Adipocyte (in vitro differentiated cells): ENCODE measurements at regions not wholly inside any gene's neighbourhood (a gene's known extent, or its start where the extent isn't known, plus 50 kb on each side); places are given as distances from the start of the nearest gene placed in this dataset.

Source experiments
- DNase-seq: peaks from one replicate; pipeline ENCODE4 v3.0.0-alpha.2; 2015; ENCODE audit warnings: low read depth
- H3K27me3 ChIP-seq: replicated peaks from 2 replicates; pipeline ENCODE4 v1.7.0; 2013; ENCODE audit warnings: mild to moderate bottlenecking, low read length, moderate library complexity; ENCODE audit not compliant: control insufficient read depth, insufficient read depth
- H3K36me3 ChIP-seq: 2 replicates; pipeline ENCODE4 v1.7.0; 2013; ENCODE audit warnings: low read length, mild to moderate bottlenecking, moderate library complexity; ENCODE audit not compliant: control insufficient read depth, insufficient read depth, severe bottlenecking
- H3K4me1 ChIP-seq: 2 replicates; pipeline ENCODE4 v1.7.0; 2013; ENCODE audit warnings: mild to moderate bottlenecking, low read length, moderate library complexity; ENCODE audit not compliant: control insufficient read depth, insufficient read depth
- H3K4me3 ChIP-seq: 2 replicates; pipeline ENCODE4 v1.7.0; 2013; ENCODE audit warnings: mild to moderate bottlenecking, low read length, moderate library complexity
- H3K9ac ChIP-seq: 2 replicates; pipeline ENCODE4 v1.7.0; 2013; ENCODE audit warnings: mild to moderate bottlenecking, low read length, moderate library complexity
- H3K9me3 ChIP-seq: 2 replicates; pipeline ENCODE4 v1.7.0; 2013; ENCODE audit warnings: mild to moderate bottlenecking, low read length, moderate library complexity; ENCODE audit not compliant: control insufficient read depth

- no peak for DNase-seq
- Histone ChIP-seq H3K4me3 (no peak overlapping the region), H3K4me1 (no peaks in the 10 kb centered on the region), H3K27me3 (no peaks in the 10 kb centered on the region), H3K9ac (no peak overlapping the region), H3K36me3 (no peaks in the 10 kb centered on the region), H3K9me3 (no peaks in the 10 kb centered on the region)
Observed at GRCh38 chr4:100799761-100800539, 282.1 kb upstream of the EMCN start.

- Histone ChIP-seq H3K4me1 (no peaks in the 10 kb centered on the region), H3K36me3 (no peaks in the 10 kb centered on the region), H3K27me3 (no peaks in the 10 kb centered on the region), H3K9me3 (no peaks in the 10 kb centered on the region), H3K9ac (no peak overlapping the region), H3K4me3 (no peak overlapping the region)
- DNase-seq, result no peak
Observed at GRCh38 chr4:100797791-100798190, 280.0 kb upstream of the EMCN start.

GRCh38 chr4:100797356-100797755 lies 279.5 kb upstream of the EMCN start:
- H3K27me3 ChIP-seq, result no peaks in the 10 kb centered on the region

GRCh38 chr4:100796332-100796731 lies 278.5 kb upstream of the EMCN start:
- no peaks in the 10 kb centered on the region for H3K27me3 ChIP-seq
- H3K9ac ChIP-seq, result no peak overlapping the region
- H3K36me3 ChIP-seq, result no peaks in the 10 kb centered on the region
- H3K4me1 ChIP-seq, result no peaks in the 10 kb centered on the region
- no peak overlapping the region for H3K4me3 ChIP-seq
- DNase-seq, result no peak
- H3K9me3 ChIP-seq, result no peaks in the 10 kb centered on the region

More at GRCh38 chr4:100797356-100797755, 279.5 kb upstream of the EMCN start:
- no peaks in the 10 kb centered on the region for H3K9me3 ChIP-seq
- no peaks in the 10 kb centered on the region for H3K36me3 ChIP-seq
- no peaks in the 10 kb centered on the region for H3K4me1 ChIP-seq
- no peak for DNase-seq
- no peak overlapping the region for H3K4me3 ChIP-seq
- H3K9ac ChIP-seq, result no peak overlapping the region

DNA sequence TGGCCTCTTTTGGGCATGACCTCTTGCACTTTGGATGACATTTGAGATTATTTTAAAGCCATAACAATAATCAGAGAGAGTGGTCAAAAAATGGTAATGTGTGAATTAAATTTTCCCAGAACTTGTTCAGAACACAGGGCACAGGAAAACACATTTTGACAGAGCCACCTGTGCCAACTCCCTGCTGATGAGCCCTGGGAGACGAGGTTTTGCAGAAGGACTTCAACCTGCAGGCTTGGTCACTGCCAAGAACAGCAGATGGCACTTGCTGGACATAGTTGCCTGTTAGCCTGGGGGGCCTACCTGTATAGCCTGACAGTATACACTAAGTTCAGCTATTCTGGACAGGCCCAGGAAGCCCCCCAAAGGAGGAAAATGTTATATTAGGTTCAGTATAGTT lies 277.8 kb upstream of the EMCN start:
- no peak overlapping the region for H3K9ac ChIP-seq
- H3K4me3 ChIP-seq, result no peak overlapping the region
- no peaks in the 10 kb centered on the region for H3K27me3 ChIP-seq
- H3K9me3 ChIP-seq, result no peaks in the 10 kb centered on the region
- H3K4me1 ChIP-seq, result no peaks in the 10 kb centered on the region
- no peak for DNase-seq
- H3K36me3 ChIP-seq, result no peaks in the 10 kb centered on the region

DNA sequence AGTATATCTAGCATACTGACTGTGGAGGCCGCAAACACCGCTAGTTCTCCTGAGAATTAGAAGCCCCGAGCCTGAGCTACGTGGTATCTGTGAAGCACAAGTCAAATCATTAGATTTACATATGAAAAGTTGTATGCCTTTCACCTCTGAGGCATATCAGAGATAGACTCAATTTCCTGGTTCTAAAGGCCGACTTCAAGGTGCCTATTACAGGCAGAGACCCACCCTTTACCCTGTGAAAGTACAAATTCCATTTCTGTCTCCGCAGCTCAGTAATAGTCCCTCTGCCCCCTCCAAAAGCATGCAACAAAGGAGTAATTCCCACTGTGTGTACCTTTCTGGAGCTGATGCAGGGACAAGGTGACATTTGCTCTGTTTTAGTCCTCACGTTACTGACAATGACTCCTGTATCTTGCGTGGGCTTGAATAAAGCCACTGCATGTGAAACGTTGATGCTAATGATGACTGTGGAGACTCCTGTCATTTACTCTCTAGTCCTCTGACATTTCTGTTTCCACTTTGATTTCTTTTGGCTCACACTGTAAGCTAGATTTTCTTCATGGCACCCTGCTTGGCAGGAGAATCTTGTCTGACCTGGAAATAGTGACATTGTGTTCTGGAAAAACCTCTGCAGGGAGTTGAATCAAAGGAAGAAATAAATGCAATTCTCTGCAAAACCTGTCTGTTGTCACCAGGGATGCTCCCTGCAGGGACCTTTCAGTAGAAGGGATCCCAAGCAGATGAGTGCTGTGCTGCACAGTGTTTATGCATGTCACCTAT lies 273.2 kb upstream of the EMCN start:
- Histone ChIP-seq H3K4me1 (no peaks in the 10 kb centered on the region), H3K27me3 (no peaks in the 10 kb centered on the region), H3K4me3 (no peak overlapping the region), H3K9me3 (no peaks in the 10 kb centered on the region), H3K36me3 (no peaks in the 10 kb centered on the region), H3K9ac (no peak overlapping the region)
- no peak for DNase-seq

GRCh38 chr4:100789991-100790390 lies 272.2 kb upstream of the EMCN start:
- Histone ChIP-seq H3K27me3 (no peaks in the 10 kb centered on the region), H3K4me3 (no peak overlapping the region), H3K9me3 (no peaks in the 10 kb centered on the region), H3K36me3 (no peaks in the 10 kb centered on the region), H3K9ac (no peak overlapping the region), H3K4me1 (no peaks in the 10 kb centered on the region)
- no peak for DNase-seq

DNA sequence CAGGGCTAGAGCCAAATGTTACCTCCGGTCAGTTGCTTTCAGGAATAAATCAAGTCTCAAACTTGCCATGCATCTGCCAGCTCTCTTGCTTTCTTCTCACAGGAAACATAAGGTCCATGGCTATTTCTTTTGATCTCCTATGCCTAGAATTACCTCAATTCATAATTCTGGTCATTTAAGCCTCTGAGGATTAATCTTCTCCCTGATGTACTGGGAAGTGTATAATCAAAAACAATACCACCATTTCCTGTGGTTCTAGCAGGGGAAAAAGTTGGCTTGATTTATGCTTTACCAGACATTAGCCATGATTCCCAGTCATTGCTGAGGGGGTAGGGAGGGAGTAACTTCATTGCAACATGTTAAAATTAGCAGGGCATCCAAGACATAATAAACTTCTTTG lies 268.7 kb upstream of the EMCN start:
- Histone ChIP-seq H3K9me3 (no peaks in the 10 kb centered on the region), H3K4me3 (no peak overlapping the region), H3K9ac (no peak overlapping the region), H3K27me3 (no peaks in the 10 kb centered on the region), H3K36me3 (no peaks in the 10 kb centered on the region), H3K4me1 (no peaks in the 10 kb centered on the region)
- DNase-seq, result no peak

DNA sequence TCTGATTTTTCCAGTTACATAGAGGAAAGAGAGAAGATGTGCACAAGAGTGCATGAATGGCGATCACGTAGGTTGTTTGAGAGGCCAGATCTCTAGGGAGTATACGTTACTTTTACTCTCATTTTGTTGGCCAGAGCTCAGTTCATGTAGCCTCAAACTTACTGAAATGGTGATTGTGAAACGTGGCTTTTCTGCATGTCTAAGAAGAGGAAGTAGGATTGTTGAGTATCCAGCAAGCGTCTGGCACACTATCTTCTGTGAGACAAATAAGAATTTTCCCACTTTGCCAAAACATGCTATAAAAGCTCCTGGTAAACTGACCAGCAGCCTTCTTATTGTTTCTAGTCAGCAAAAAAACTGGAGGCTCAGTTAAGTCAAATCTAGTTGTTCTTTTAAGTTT lies 264.5 kb upstream of the EMCN start:
- Histone ChIP-seq H3K9ac (no peak overlapping the region), H3K4me3 (no peak overlapping the region), H3K4me1 (no peaks in the 10 kb centered on the region), H3K36me3 (no peaks in the 10 kb centered on the region), H3K27me3 (no peaks in the 10 kb centered on the region), H3K9me3 (no peaks in the 10 kb centered on the region)
- no peak for DNase-seq

DNA sequence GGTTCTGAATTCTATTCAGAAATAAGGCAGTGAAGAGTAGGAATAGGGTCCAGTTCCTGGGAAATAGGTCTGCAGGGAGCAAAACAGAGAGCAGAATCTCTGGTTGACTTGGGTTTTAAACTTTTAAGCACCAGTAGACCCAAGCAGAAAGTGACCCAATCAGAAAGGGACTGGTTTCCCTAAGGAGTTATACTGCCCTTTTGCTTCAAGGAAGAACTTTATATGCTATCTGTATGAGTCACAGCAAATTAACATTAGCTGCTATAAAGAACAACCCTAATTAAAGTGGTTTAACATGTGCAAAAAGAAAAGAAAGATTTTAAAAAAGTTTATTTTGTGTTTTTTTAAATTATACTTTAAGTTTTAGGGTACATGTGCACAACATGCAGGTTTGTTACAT lies 263.6 kb upstream of the EMCN start:
- Histone ChIP-seq H3K4me3 (no peak overlapping the region), H3K36me3 (no peaks in the 10 kb centered on the region), H3K9me3 (no peaks in the 10 kb centered on the region), H3K27me3 (no peaks in the 10 kb centered on the region), H3K4me1 (no peaks in the 10 kb centered on the region), H3K9ac (no peak overlapping the region)
- no peak for DNase-seq

- H3K27me3 ChIP-seq, result no peaks in the 10 kb centered on the region
- DNase-seq, result no peak
- no peaks in the 10 kb centered on the region for H3K9me3 ChIP-seq
- no peaks in the 10 kb centered on the region for H3K36me3 ChIP-seq
- H3K9ac ChIP-seq, result no peak overlapping the region
- H3K4me1 ChIP-seq, result no peaks in the 10 kb centered on the region
- no peak overlapping the region for H3K4me3 ChIP-seq
Observed at GRCh38 chr4:100780126-100780525, 262.3 kb upstream of the EMCN start.
